Parathyroid adenoma (tissue), 2 donors: ENCODE measurements at regions not wholly inside any gene's neighbourhood (a gene's known extent, or its start where the extent isn't known, plus 50 kb on each side); places are given as distances from the start of the nearest gene placed in this dataset.

Experiments used
- H2AFZ ChIP-seq: fragments of 300-600 bp; sonication (generic); one replicate; pipeline ENCODE4 v1.7.0; 2017; ENCODE audit warnings: antibody characterized with exemption, mild to moderate bottlenecking
- H3K27ac ChIP-seq: fragments of 300-600 bp; sonication (generic); one replicate; pipeline ENCODE4 v1.7.0; 2017
- H3K27me3 ChIP-seq: fragments of 300-600 bp; sonication (generic); one replicate; pipeline ENCODE4 v1.7.0; 2017; ENCODE audit warnings: low read length; ENCODE audit not compliant: control insufficient read depth, insufficient read depth
- H3K36me3 ChIP-seq: fragments of 300-600 bp; sonication (generic); one replicate; pipeline ENCODE4 v1.7.0; 2017; ENCODE audit warnings: low read length; ENCODE audit not compliant: control insufficient read depth, insufficient read depth
- H3K4me1 ChIP-seq: fragments of 300-600 bp; sonication (generic); one replicate; pipeline ENCODE4 v1.7.0; 2017; ENCODE audit warnings: control low read depth
- H3K4me2 ChIP-seq: fragments of 300-600 bp; sonication (generic); one replicate; pipeline ENCODE4 v1.7.0; 2017; ENCODE audit warnings: low read length
- H3K4me3 ChIP-seq: fragments of 300-600 bp; sonication (generic); one replicate; pipeline ENCODE4 v1.7.0; 2017; ENCODE audit warnings: low read depth, low read length
- H3K79me2 ChIP-seq: fragments of 300-600 bp; sonication (generic); one replicate; pipeline ENCODE4 v1.7.0; 2017; ENCODE audit warnings: control low read depth
- H3K9ac ChIP-seq: fragments of 300-600 bp; sonication (generic); one replicate; pipeline ENCODE4 v1.7.0; 2017; ENCODE audit warnings: mild to moderate bottlenecking
- H3K9me3 ChIP-seq: fragments of 300-600 bp; sonication (generic); one replicate; pipeline ENCODE4 v1.7.0; 2017; ENCODE audit warnings: low read length; ENCODE audit not compliant: control insufficient read depth
- CTCF ChIP-seq: fragments of 300-600 bp; sonication (generic); IDR thresholded peaks from one replicate; pipeline ENCODE4 v1.7.0; 2017; ENCODE audit warnings: antibody characterized with exemption, mild to moderate bottlenecking
- donor health status: primary hyperparathyroidism.

- Histone ChIP-seq H3K4me1 (no peaks in the 10 kb centered on the region), H3K9me3 (no peaks in the 10 kb centered on the region), H3K79me2 (no peaks in the 10 kb centered on the region), H3K36me3 (no peaks in the 10 kb centered on the region), H2AFZ (no peak overlapping the region), H3K4me3 (no peak overlapping the region), H3K9ac (no peak overlapping the region), H3K27me3 (no peaks in the 10 kb centered on the region), H3K27ac (no peak overlapping the region), H3K4me2 (no peak overlapping the region)
- TF ChIP-seq CTCF, result no peak
Measured at GRCh38 chr2:35508601-35509000, 847.0 kb upstream of the CRIM1 start.

GRCh38 chr2:35504419-35504818, 851.2 kb upstream of the CRIM1 start:
- no peak overlapping the region for H2AFZ ChIP-seq
- H3K36me3 ChIP-seq, result no peaks in the 10 kb centered on the region
- no peak overlapping the region for H3K4me3 ChIP-seq
- H3K27me3 ChIP-seq, result no peaks in the 10 kb centered on the region
- no peak overlapping the region for H3K27ac ChIP-seq
- TF ChIP-seq CTCF, result no peak
- H3K9ac ChIP-seq, result no peak overlapping the region
- no peaks in the 10 kb centered on the region for H3K79me2 ChIP-seq
- no peaks in the 10 kb centered on the region for H3K9me3 ChIP-seq
- no peaks in the 10 kb centered on the region for H3K4me1 ChIP-seq
- H3K4me2 ChIP-seq, result no peak overlapping the region

- no peak overlapping the region for H3K27ac ChIP-seq
- H3K4me2 ChIP-seq, result no peak overlapping the region
- H2AFZ ChIP-seq, result no peak overlapping the region
- no peaks in the 10 kb centered on the region for H3K4me1 ChIP-seq
- H3K9ac ChIP-seq, result no peak overlapping the region
- TF ChIP-seq CTCF, result no peak
- no peak overlapping the region for H3K4me3 ChIP-seq
- no peaks in the 10 kb centered on the region for H3K9me3 ChIP-seq
- no peaks in the 10 kb centered on the region for H3K27me3 ChIP-seq
- no peaks in the 10 kb centered on the region for H3K36me3 ChIP-seq
- H3K79me2 ChIP-seq, result no peaks in the 10 kb centered on the region
Measured at GRCh38 chr2:35503738-35504199, 851.8 kb upstream of the CRIM1 start.

GRCh38 chr2:35503311-35503710, 852.3 kb upstream of the CRIM1 start:
- H3K9ac ChIP-seq, result no peak overlapping the region
- TF ChIP-seq CTCF, result no peak
- no peak overlapping the region for H3K27ac ChIP-seq
- no peak overlapping the region for H3K4me3 ChIP-seq
- H3K9me3 ChIP-seq, result no peaks in the 10 kb centered on the region
- no peaks in the 10 kb centered on the region for H3K4me1 ChIP-seq
- no peaks in the 10 kb centered on the region for H3K27me3 ChIP-seq
- H3K79me2 ChIP-seq, result no peaks in the 10 kb centered on the region
- H2AFZ ChIP-seq, result no peak overlapping the region
- H3K4me2 ChIP-seq, result no peak overlapping the region
- H3K36me3 ChIP-seq, result no peaks in the 10 kb centered on the region

GRCh38 chr2:35501076-35501475, 854.5 kb upstream of the CRIM1 start:
- H3K27ac ChIP-seq, result no peak overlapping the region
- no peak overlapping the region for H3K9ac ChIP-seq
- no peaks in the 10 kb centered on the region for H3K36me3 ChIP-seq
- no peak for TF ChIP-seq CTCF
- no peak overlapping the region for H3K4me3 ChIP-seq
- no peaks in the 10 kb centered on the region for H3K27me3 ChIP-seq
- H3K9me3 ChIP-seq, result no peaks in the 10 kb centered on the region
- H2AFZ ChIP-seq, result no peak overlapping the region
- H3K79me2 ChIP-seq, result no peaks in the 10 kb centered on the region
- no peak overlapping the region for H3K4me2 ChIP-seq
- H3K4me1 ChIP-seq, result no peaks in the 10 kb centered on the region
